ENCODE measurements at regions not wholly inside any gene's neighbourhood (a gene's known extent, or its start where the extent isn't known, plus 50 kb on each side); places are given as distances from the start of the nearest gene placed in this dataset.

DNA sequence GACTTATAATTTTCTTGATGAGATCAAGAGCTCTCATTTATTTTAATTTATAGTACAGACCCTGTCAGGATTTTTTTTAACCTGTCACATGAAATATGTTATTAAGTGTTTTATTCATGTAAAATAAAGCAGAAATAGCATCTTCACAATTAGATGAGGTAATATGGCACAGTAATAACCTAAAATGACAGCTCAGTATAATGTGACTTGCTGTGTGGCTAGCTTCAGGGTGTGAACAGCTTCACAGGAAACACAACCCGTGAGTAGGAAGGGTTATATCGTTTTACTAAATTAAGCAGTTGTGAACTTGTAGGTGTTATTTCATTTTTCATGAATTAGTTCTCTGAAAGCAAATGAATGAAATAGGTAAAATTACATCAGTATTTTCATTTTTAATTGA lies 366.9 kb upstream of the CHORDC1 start:
- TF ChIP-seq, protein P1, sequence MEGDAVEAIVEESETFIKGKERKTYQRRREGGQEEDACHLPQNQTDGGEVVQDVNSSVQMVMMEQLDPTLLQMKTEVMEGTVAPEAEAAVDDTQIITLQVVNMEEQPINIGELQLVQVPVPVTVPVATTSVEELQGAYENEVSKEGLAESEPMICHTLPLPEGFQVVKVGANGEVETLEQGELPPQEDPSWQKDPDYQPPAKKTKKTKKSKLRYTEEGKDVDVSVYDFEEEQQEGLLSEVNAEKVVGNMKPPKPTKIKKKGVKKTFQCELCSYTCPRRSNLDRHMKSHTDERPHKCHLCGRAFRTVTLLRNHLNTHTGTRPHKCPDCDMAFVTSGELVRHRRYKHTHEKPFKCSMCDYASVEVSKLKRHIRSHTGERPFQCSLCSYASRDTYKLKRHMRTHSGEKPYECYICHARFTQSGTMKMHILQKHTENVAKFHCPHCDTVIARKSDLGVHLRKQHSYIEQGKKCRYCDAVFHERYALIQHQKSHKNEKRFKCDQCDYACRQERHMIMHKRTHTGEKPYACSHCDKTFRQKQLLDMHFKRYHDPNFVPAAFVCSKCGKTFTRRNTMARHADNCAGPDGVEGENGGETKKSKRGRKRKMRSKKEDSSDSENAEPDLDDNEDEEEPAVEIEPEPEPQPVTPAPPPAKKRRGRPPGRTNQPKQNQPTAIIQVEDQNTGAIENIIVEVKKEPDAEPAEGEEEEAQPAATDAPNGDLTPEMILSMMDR (conservative IDR thresholded peaks at IDR 0.05; ENCODE audit: low read depth, low read length), result no peak
- TF ChIP-seq EZH2 (IDR thresholded peaks at IDR 0.05; ENCODE audit: borderline replicate concordance, low read depth, low read length, poor library complexity, severe bottlenecking), result no peak
